ELR (cell line): ENCODE measurements at regions not wholly inside any gene's neighbourhood (a gene's known extent, or its start where the extent isn't known, plus 50 kb on each side); places are given as distances from the start of the nearest gene placed in this dataset.
"Not testable (repeated sequence)": the region's sequence is repeated elsewhere in the genome, so short reads cannot be mapped to it uniquely, and the experiment has no call there.

Source experiments
- DNase-seq: peaks from one replicate; pipeline ENCODE4 v3.0.0-alpha.2; 2015; ENCODE audit warnings: low read depth

- DNase-seq: peak; percentile 90
Observed at GRCh38 chrX:45479196-45479834, 278.6 kb upstream of the DIPK2B start.

- peak; percentile 85 for DNase-seq
Observed at GRCh38 chrX:45472968-45473367, 272.3 kb upstream of the DIPK2B start.

GRCh38 chrX:45467537-45467936 is 266.9 kb upstream of the DIPK2B start:
- DNase-seq: not testable (repeated sequence)

GRCh38 chrX:45455732-45456131 is 255.1 kb upstream of the DIPK2B start:
- DNase-seq: not testable (repeated sequence)

- DNase-seq: no peak
Observed at GRCh38 chrX:45454290-45454689, 253.6 kb upstream of the DIPK2B start.

GRCh38 chrX:45449982-45450381 is 249.3 kb upstream of the DIPK2B start:
- peak; percentile 23 for DNase-seq

- DNase-seq: peak; percentile 31
Observed at GRCh38 chrX:45447995-45448394, 247.3 kb upstream of the DIPK2B start.

GRCh38 chrX:45447331-45447730 is 246.7 kb upstream of the DIPK2B start:
- DNase-seq: no peak

- DNase-seq: peak; percentile 89
Observed at GRCh38 chrX:45445745-45446412, 245.2 kb upstream of the DIPK2B start.

- DNase-seq: no peak
Observed at GRCh38 chrX:45437186-45437585, 236.5 kb upstream of the DIPK2B start.

GRCh38 chrX:45435481-45435880 is 234.8 kb upstream of the DIPK2B start:
- DNase-seq: peak; percentile 29

GRCh38 chrX:45434231-45434630 is 233.6 kb upstream of the DIPK2B start:
- no peak for DNase-seq

GRCh38 chrX:45428831-45429230 is 228.2 kb upstream of the DIPK2B start:
- no peak for DNase-seq

GRCh38 chrX:45424326-45424725 is 223.7 kb upstream of the DIPK2B start:
- DNase-seq: no peak

GRCh38 chrX:45422216-45422925 is 221.7 kb upstream of the DIPK2B start:
- peak; percentile 32 for DNase-seq

- DNase-seq: peak; percentile 2
Observed at GRCh38 chrX:45421806-45422205, 221.1 kb upstream of the DIPK2B start.

GRCh38 chrX:45404206-45404605 is 203.5 kb upstream of the DIPK2B start:
- no peak for DNase-seq

GRCh38 chrX:45401923-45402322 is 201.2 kb upstream of the DIPK2B start:
- DNase-seq: no peak

- not testable (repeated sequence) for DNase-seq
Observed at GRCh38 chrX:45400951-45401725, 200.5 kb upstream of the DIPK2B start.

- DNase-seq: no peak
Observed at GRCh38 chrX:45400027-45400779, 199.5 kb upstream of the DIPK2B start.

GRCh38 chrX:45385757-45386156 is 185.1 kb upstream of the DIPK2B start:
- peak; percentile 7 for DNase-seq

GRCh38 chrX:45381841-45382240 is 181.2 kb upstream of the DIPK2B start:
- no peak for DNase-seq
